ENCODE measurements at regions not wholly inside any gene's neighbourhood (a gene's known extent, or its start where the extent isn't known, plus 50 kb on each side); places are given as distances from the start of the nearest gene placed in this dataset.

GRCh38 chr20:16922834-16923233 is 174.7 kb downstream of the OTOR start:
- TF ChIP-seq CTCF (IDR thresholded peaks at IDR 0.05) (no peak), POLR2A (IDR thresholded peaks at IDR 0.05) (no peak)

Data from upper lobe of left lung (tissue), 4 donors.